Ascending aorta (tissue), 2 donors: ENCODE measurements at regions not wholly inside any gene's neighbourhood (a gene's known extent, or its start where the extent isn't known, plus 50 kb on each side); places are given as distances from the start of the nearest gene placed in this dataset.

Experiments
- DNase-seq, 2 donors: peaks; one replicate each; pipeline ENCODE4 v3.0.0-alpha.2; 2019; ENCODE audit warnings: low spot score in 2 of 2
- H3K27ac ChIP-seq, 2 donors: fragments of 200-600 bp; sonication (generic); one replicate each; pipeline ENCODE4 v1.5.1; 2016 to 2017; ENCODE audit warnings: mild to moderate bottlenecking in 1 of 2
- H3K27me3 ChIP-seq: fragments of 200-600 bp; sonication (generic); one replicate; pipeline ENCODE4 v1.5.1; 2017
- H3K36me3 ChIP-seq, 2 donors: fragments of 200-600 bp; sonication (generic); one replicate each; pipeline ENCODE4 v1.5.1; 2016
- H3K4me1 ChIP-seq, 2 donors: fragments of 200-600 bp; sonication (generic); one replicate each; pipeline ENCODE4 v1.5.1; 2016 to 2017; ENCODE audit warnings: mild to moderate bottlenecking in 1 of 2
- H3K4me3 ChIP-seq, 2 donors: fragments of 200-600 bp; sonication (generic); one replicate each; pipeline ENCODE4 v1.5.1; 2016 to 2017; ENCODE audit warnings: mild to moderate bottlenecking in 1 of 2
- H3K9me3 ChIP-seq, 2 donors: fragments of 200-600 bp; sonication (generic); one replicate each; pipeline ENCODE4 v1.5.1; 2016
- intact Hi-C: fragments of 100-400 bp; cut with DNase I; formaldehyde crosslinking; loops from one replicate; pipeline ENCODE4 v1.15.1; 2023
- TF ChIP-seq, protein P1 (sequence below), 3 experiments: fragments of 200-600 bp in 2 of 3; fragments of 450-650 bp in 1 of 3; sonication (generic) in 2 of 3; IDR thresholded peaks; one replicate each; pipeline ENCODE4 v1.5.1; 2016 to 2019; ENCODE audit warnings: antibody characterized with exemption in 3 of 3, mild to moderate bottlenecking in 1 of 3, moderate library complexity in 1 of 3

DNA sequence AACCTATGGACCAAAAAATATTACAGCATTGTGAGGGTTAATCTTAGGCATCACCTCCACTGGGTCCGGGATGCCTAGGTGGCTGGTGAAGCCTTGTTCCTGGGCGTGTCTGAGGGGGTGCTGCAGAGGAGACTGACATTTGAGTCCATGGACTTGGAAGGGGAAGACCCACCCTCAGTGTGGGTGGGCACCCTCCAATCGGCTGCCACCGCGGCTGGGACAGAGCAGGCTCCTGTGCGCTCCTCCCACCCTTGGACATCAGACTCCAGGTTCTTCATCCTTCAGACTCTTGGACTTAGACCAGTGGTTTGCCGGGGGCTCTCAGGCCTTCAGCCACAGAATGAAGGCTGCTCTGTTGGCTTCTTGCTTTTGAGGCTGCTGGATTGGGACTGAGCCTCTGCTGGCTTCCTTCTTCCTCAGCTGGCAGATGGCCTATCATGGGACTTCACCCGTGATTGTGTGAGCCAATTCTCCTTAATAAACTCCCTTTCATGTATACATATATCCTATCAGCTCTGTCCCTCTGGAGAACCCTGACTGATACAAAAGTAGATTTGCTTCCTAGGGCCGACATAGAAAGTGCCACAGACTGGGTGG, 113.1 kb downstream of the TTLL2 start:
- intact Hi-C loops: no loop called here
- no peak for DNase-seq
- H3K27me3 ChIP-seq: no peaks in the 10 kb centered on the region
- no peak overlapping the region for H3K4me3 ChIP-seq
- no peaks in the 10 kb centered on the region for H3K9me3 ChIP-seq
- H3K4me1 ChIP-seq: no peaks in the 10 kb centered on the region
- H3K27ac ChIP-seq: no peak overlapping the region
- H3K36me3 ChIP-seq: no peaks in the 10 kb centered on the region
- TF ChIP-seq, protein P1, sequence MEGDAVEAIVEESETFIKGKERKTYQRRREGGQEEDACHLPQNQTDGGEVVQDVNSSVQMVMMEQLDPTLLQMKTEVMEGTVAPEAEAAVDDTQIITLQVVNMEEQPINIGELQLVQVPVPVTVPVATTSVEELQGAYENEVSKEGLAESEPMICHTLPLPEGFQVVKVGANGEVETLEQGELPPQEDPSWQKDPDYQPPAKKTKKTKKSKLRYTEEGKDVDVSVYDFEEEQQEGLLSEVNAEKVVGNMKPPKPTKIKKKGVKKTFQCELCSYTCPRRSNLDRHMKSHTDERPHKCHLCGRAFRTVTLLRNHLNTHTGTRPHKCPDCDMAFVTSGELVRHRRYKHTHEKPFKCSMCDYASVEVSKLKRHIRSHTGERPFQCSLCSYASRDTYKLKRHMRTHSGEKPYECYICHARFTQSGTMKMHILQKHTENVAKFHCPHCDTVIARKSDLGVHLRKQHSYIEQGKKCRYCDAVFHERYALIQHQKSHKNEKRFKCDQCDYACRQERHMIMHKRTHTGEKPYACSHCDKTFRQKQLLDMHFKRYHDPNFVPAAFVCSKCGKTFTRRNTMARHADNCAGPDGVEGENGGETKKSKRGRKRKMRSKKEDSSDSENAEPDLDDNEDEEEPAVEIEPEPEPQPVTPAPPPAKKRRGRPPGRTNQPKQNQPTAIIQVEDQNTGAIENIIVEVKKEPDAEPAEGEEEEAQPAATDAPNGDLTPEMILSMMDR (IDR thresholded peaks at IDR 0.05): no peak

DNA sequence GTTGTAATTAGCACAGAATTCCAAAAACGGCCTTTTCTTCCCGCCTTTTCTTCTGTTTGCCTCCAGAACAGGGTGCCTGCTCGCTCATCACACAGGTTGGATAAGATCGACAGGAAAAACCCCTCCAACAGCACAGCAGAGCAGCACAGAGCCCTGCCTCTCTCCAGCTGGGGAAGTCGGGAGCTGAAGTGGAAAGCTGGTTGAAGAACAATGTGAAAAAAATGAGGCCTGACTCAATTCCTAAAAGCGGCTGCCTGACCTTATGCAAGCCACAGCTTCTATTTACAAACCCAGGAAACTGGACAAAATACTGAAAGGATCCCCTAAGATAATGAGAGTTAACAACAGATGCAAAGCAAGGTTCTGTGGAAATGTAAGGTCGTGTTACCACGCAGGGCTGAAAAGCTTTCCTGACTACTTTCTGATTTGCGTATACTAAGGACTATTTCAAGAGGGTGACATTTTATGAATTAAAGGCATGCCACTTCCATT, 116.9 kb downstream of the TTLL2 start:
- Histone ChIP-seq H3K4me1 (no peaks in the 10 kb centered on the region), H3K27me3 (no peaks in the 10 kb centered on the region), H3K27ac (no peak overlapping the region), H3K4me3 (no peak overlapping the region), H3K36me3 (no peaks in the 10 kb centered on the region), H3K9me3 (no peaks in the 10 kb centered on the region)
- DNase-seq: no peak
- TF ChIP-seq, protein P1 (IDR thresholded peaks at IDR 0.05): no peak
- intact Hi-C loops: no loop called here

DNA sequence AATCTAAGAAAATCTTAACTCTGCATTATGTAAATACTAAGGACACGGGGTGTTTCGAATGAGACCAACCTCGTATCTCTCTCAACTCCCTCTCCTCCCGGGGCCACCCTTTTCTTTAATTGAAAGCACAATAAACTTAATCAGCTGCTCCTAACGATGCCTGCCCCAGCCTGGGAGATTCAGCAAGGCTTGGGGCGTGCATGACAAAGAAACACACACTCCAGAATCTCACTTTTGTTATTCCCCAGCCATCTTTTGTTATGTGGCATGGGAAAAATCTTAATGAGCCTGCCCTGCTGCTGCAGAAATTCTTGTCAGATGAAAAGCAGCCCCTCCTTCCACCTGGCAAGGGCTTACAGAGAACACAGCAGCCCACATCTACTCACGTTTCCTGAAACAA, 117.4 kb downstream of the TTLL2 start:
- Histone ChIP-seq H3K9me3 (no peaks in the 10 kb centered on the region), H3K36me3 (no peaks in the 10 kb centered on the region), H3K27me3 (no peaks in the 10 kb centered on the region), H3K4me1 (no peaks in the 10 kb centered on the region), H3K4me3 (no peak overlapping the region), H3K27ac (no peak overlapping the region)
- TF ChIP-seq, protein P1 (IDR thresholded peaks at IDR 0.05): no peak
- intact Hi-C loops: no loop called here
- DNase-seq: no peak

DNA sequence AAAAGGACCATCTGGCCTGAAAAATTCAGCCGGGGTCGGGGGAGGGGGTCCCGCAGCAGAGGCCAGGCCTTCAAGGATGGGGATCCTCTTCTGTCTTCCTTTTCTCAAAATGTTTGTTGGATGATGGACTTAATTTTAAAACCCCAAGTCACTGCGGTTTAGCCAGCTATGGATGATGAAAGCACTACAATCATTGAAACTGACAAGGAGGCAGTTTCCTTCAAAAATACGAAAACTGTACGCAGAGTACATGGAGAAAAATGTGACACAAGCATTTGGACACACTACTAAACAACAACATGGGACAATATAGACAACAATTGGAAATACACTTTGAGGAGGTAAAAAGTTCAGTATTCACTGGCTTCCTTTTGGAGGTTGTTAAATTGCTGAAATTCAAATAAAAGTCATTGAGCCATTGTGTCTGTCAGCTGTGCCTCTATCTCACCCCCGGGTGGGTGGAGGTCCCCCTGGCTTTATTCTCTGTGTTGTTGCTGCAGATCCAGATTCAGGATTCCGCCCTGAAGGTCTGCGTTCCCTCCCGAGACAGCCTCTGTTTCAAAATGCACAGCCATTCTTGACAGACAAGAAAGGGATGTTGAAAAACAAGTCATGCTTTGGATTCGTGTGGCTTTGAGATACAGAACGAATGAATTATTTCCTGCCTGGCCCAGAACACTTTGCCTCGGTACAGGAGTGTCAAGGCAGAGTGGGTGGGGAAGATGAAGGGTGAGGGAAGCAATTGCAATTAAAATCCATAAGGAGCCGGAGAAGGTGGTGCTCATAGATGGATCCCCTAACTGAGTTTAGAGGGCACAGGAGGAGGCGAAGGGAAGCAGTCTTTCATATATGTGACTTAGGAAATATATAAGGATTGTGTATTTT, 118.2 kb downstream of the TTLL2 start:
- Histone ChIP-seq H3K9me3 (no peaks in the 10 kb centered on the region), H3K27me3 (no peaks in the 10 kb centered on the region), H3K4me3 (no peak overlapping the region), H3K4me1 (no peaks in the 10 kb centered on the region), H3K36me3 (no peaks in the 10 kb centered on the region), H3K27ac (no peak overlapping the region)
- TF ChIP-seq, protein P1 (IDR thresholded peaks at IDR 0.05): no peak
- intact Hi-C loops: no loop called here
- DNase-seq: no peak

DNA sequence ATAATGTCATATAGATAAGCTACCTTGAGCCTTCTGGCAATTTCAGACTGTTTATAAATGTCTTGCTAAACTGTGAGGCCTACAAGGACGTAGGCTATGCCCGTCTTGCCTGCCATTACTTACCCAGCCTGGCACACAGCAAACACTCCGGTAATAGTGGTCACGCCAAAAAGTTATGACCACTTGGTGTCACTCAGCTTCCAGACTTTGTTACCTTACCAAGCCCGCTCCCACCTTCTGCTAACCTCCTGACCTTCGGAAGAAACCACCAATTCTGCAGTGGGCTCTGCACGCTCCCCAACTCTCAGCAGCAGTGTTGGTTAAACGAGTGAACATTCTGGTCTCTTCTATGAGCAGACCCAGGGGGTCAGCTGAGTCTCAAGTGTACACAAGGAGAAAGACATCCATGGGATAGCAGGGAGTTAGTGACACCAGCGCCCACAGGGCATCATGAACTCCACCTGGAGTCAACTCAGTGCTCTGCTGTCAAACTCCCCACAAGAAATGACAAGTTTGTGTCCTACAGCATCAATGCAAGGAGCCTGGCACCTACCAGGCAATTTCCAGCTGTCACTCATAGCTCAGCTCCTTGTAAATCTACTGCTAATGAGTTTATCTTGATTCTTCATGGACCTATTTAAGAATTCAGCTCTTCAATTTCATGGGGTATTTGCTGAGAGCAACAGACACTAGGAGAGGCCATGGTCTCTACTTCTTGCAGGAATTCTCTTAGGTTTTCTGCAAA, 119.9 kb downstream of the TTLL2 start:
- TF ChIP-seq, protein P1 (IDR thresholded peaks at IDR 0.05): no peak
- intact Hi-C loops: no loop called here
- H3K4me1 ChIP-seq: no peaks in the 10 kb centered on the region
- no peaks in the 10 kb centered on the region for H3K9me3 ChIP-seq
- H3K4me3 ChIP-seq: no peak overlapping the region
- DNase-seq: no peak
- no peaks in the 10 kb centered on the region for H3K36me3 ChIP-seq
- no peaks in the 10 kb centered on the region for H3K27me3 ChIP-seq
- H3K27ac ChIP-seq: no peak overlapping the region
